HCT116 (cell line): ENCODE measurements at regions not wholly inside any gene's neighbourhood (a gene's known extent, or its start where the extent isn't known, plus 50 kb on each side); places are given as distances from the start of the nearest gene placed in this dataset.
A peak's percentile ranks its signal among the peaks of the same experiment; 100 is the strongest.

Experiments used
- ATAC-seq: fragments of 200-7000 bp; cut with Tn5 transposase; 2 replicates; pipeline ENCODE4 v1.9.1; 2020; ENCODE audit warnings: mild to moderate bottlenecking, moderate library complexity
- BruUV-seq: library from RNA; stranded (reverse); fragments of 400-500 nt; replicated peaks from 2 replicates; lab custom pipeline; 2021; lab: Mats Ljungman, UMichigan
- CTCF ChIA-PET: fragments of 300-600 bp; sonication (Branson Sonifier 250); formaldehyde crosslinking; loops from one replicate; lab custom pipeline; 2021; ENCODE audit warnings: antibody characterized with exemption; lab: Charles Lee
- POLR2A ChIA-PET: fragments of 300-600, 350-600 bp; sonication (Branson Sonifier 250); formaldehyde crosslinking; loops from one replicate; lab custom pipeline; 2021; ENCODE audit warnings: antibody characterized with exemption; lab: Charles Lee
- RAD21 ChIA-PET, 2 experiments: fragments of 300-600 bp; sonication (Branson Sonifier 250); formaldehyde crosslinking; loops; one replicate each; lab custom pipeline; 2023; ENCODE audit warnings: low total read pairs in 2 of 2; ENCODE audit not compliant: uncharacterized antibody in 2 of 2, unreplicated experiment in 2 of 2, low non-redundant PET in 1 of 2; lab: Charles Lee
- DNase-seq: peaks from one replicate; pipeline ENCODE4 v3.0.0-alpha.2; 2010; ENCODE audit warnings: low read depth, low spot score
- H2AFZ ChIP-seq: fragments of 200-600 bp; shearing (Covaris generic), sonication (generic); 2 replicates; pipeline ENCODE4 v1.6.1; 2017; ENCODE audit warnings: low read depth, mixed run types, mixed read lengths, antibody characterized with exemption, low read length; ENCODE audit not compliant: poor library complexity, severe bottlenecking
- H3K27ac ChIP-seq: 2 replicates; pipeline ENCODE4 v1.5.1; 2012; ENCODE audit warnings: low read depth, low read length
- H3K27me3 ChIP-seq: fragments of 200-600 bp; sonication (generic); 2 replicates; pipeline ENCODE4 v1.6.1; 2016; ENCODE audit warnings: mixed run types, low read length, mixed read lengths; ENCODE audit not compliant: insufficient read depth
- H3K36me3 ChIP-seq, 2 experiments: fragments of 200-500 bp in 1 of 2; fragments of 200-600 bp in 1 of 2; sonication (Bioruptor generic) in 1 of 2; sonication (generic) in 1 of 2; 2 replicates each; pipeline versions ENCODE4 v1.5.1 to v1.6.1; 2014 to 2016; ENCODE audit warnings: low read length in 2 of 2, inconsistent platforms in 1 of 2, mixed read lengths in 1 of 2, mixed run types in 1 of 2; ENCODE audit not compliant: insufficient read depth in 2 of 2, control insufficient read depth in 1 of 2
- H3K4me1 ChIP-seq, 2 experiments: fragments of 200-600 bp in 1 of 2; sonication (generic) in 1 of 2; 2 replicates each; pipeline versions ENCODE4 v1.5.1 to v1.6.1; 2012 to 2017; ENCODE audit warnings: low read length in 2 of 2, inconsistent platforms in 1 of 2, mild to moderate bottlenecking in 1 of 2, mixed read lengths in 1 of 2, mixed run types in 1 of 2, moderate library complexity in 1 of 2; ENCODE audit not compliant: insufficient read depth in 2 of 2, control insufficient read depth in 1 of 2
- H3K4me2 ChIP-seq: fragments of 200-600 bp; sonication (generic); 2 replicates; pipeline ENCODE4 v1.6.1; 2017; ENCODE audit warnings: mixed run types, low read length, mixed read lengths
- H3K4me3 ChIP-seq, 2 experiments: fragments of 200-600 bp in 1 of 2; sonication (generic) in 1 of 2; replicated peaks in 1 of 2; 2 replicates each; pipeline ENCODE4 v1.5.1; 2011 to 2016; ENCODE audit warnings: low read length in 2 of 2, control low read depth in 1 of 2, low read depth in 1 of 2, mild to moderate bottlenecking in 1 of 2, mixed read lengths in 1 of 2, mixed run types in 1 of 2
- H3K79me2 ChIP-seq: fragments of 200-600 bp; sonication (generic); 2 replicates; pipeline ENCODE4 v1.6.1; 2017; ENCODE audit warnings: mild to moderate bottlenecking, mixed run types, low read length, moderate library complexity, mixed read lengths; ENCODE audit not compliant: insufficient read depth
- H3K9ac ChIP-seq: fragments of 200-600 bp; sonication (generic); 2 replicates; pipeline ENCODE4 v1.6.1; 2016; ENCODE audit warnings: low read length, mixed read lengths
- H3K9me2 ChIP-seq: fragments of 200-600 bp; sonication (generic), shearing (Covaris generic); 2 replicates; pipeline ENCODE4 v1.6.1; 2017; ENCODE audit warnings: mixed run types, mild to moderate bottlenecking, moderate library complexity; ENCODE audit not compliant: insufficient read depth
- H3K9me3 ChIP-seq, 2 experiments: fragments of 200-500 bp in 1 of 2; fragments of 200-600 bp in 1 of 2; sonication (Bioruptor generic) in 1 of 2; sonication (generic) in 1 of 2; 2 replicates each; pipeline ENCODE4 v1.6.1; 2014 to 2017; ENCODE audit warnings: low read length in 2 of 2, mixed read lengths in 2 of 2, inconsistent platforms in 1 of 2, low read depth in 1 of 2, mild to moderate bottlenecking in 1 of 2, mixed run types in 1 of 2, moderate library complexity in 1 of 2; ENCODE audit not compliant: control insufficient read depth in 1 of 2, insufficient read depth in 1 of 2
- H4K20me1 ChIP-seq: fragments of 200-600 bp; sonication (generic), shearing (Covaris generic); 2 replicates; pipeline ENCODE4 v1.6.1; 2017; ENCODE audit warnings: mixed run types, mild to moderate bottlenecking, moderate library complexity; ENCODE audit not compliant: insufficient read depth
- CBX3 ChIP-seq: IDR thresholded peaks from 2 replicates; pipeline ENCODE4 v1.6.1; 2012; ENCODE audit warnings: low read depth
- CEBPB ChIP-seq: IDR thresholded peaks from 2 replicates; pipeline ENCODE4 v1.6.1; 2012; ENCODE audit warnings: low read depth
- ELF1 ChIP-seq: IDR thresholded peaks from 2 replicates; pipeline ENCODE4 v1.6.1; 2012; ENCODE audit warnings: low read depth, borderline replicate concordance
- EZH2 ChIP-seq: fragments of 200-600 bp; sonication (generic); IDR thresholded peaks from 2 replicates; pipeline ENCODE4 v1.6.1; 2017; ENCODE audit warnings: antibody characterized with exemption, mixed run types
- FOSL1 ChIP-seq: IDR thresholded peaks from 2 replicates; pipeline ENCODE4 v1.6.1; 2012; ENCODE audit warnings: low read depth
- JUND ChIP-seq: IDR thresholded peaks from 2 replicates; pipeline ENCODE4 v1.6.1; 2012
- POLR2AphosphoS5 ChIP-seq: IDR thresholded peaks from 2 replicates; pipeline ENCODE4 v1.6.1; 2011; ENCODE audit warnings: mild to moderate bottlenecking, low read depth, low read length, moderate library complexity
- RAD21 ChIP-seq: IDR thresholded peaks from 2 replicates; pipeline ENCODE4 v1.6.1; 2012; ENCODE audit warnings: low read depth, mild to moderate bottlenecking
- SIN3A ChIP-seq: IDR thresholded peaks from 2 replicates; pipeline ENCODE4 v1.6.1; 2012; ENCODE audit warnings: low read depth
- SRF ChIP-seq: IDR thresholded peaks from 2 replicates; pipeline ENCODE4 v1.6.1; 2012; ENCODE audit warnings: low read depth
- TCF7L2 ChIP-seq: IDR thresholded peaks from 2 replicates; pipeline ENCODE4 v1.7.0; 2011; ENCODE audit warnings: borderline replicate concordance, inconsistent platforms; ENCODE audit not compliant: insufficient read depth, insufficient read length; ENCODE audit errors: extremely low read depth
- intact Hi-C: fragments of 100-400 bp; cut with micrococcal nuclease; formaldehyde crosslinking; loops from 2 replicates; pipeline ENCODE4 v1.10.0; 2022
- TF ChIP-seq, protein P1 (sequence below): IDR thresholded peaks from 2 replicates; pipeline ENCODE4 v1.6.1; 2012

- ChIA-PET RAD21 (no interaction called here), POLR2A (no interaction called here), CTCF (no interaction called here)
- Histone ChIP-seq H3K4me3 (no peak overlapping the region), H3K27ac (no peak overlapping the region), H3K36me3 (no peaks in the 10 kb centered on the region), H3K79me2 (no peaks in the 10 kb centered on the region), H2AFZ (no peak overlapping the region), H3K4me1 (peaks cover 8 to 18% of the 10 kb centered on the region in 2 experiments; a peak in 3 of 4 replicates), H4K20me1 (no peaks in the 10 kb centered on the region), H3K4me2 (no peak overlapping the region), H3K9me3 (no peaks in the 10 kb centered on the region), H3K9ac (no peak overlapping the region), H3K9me2 (no peaks in the 10 kb centered on the region), H3K27me3 (peaks cover 4% of the 10 kb centered on the region; the same call in 1 of the 2 replicates)
- TF ChIP-seq RAD21: no peak
- no peak for TF ChIP-seq ELF1
- TF ChIP-seq TCF7L2: no peak
- TF ChIP-seq JUND: no peak
- TF ChIP-seq SRF: no peak
- no peak for TF ChIP-seq FOSL1
- TF ChIP-seq SIN3A: no peak
- no peak for TF ChIP-seq CBX3
- TF ChIP-seq EZH2: no peak
- no TSS peak for BruUV-seq
- ATAC-seq: no peak
- intact Hi-C loops: loop anchor here (10.0 kb wide), 1 partner anchor 696 kb away; no protein-coding TSS in a partner anchor
- DNase-seq: no peak
These were observed 186.7 kb downstream of the SYK start for GRCh38 chr9:90988318-90988717.

DNA sequence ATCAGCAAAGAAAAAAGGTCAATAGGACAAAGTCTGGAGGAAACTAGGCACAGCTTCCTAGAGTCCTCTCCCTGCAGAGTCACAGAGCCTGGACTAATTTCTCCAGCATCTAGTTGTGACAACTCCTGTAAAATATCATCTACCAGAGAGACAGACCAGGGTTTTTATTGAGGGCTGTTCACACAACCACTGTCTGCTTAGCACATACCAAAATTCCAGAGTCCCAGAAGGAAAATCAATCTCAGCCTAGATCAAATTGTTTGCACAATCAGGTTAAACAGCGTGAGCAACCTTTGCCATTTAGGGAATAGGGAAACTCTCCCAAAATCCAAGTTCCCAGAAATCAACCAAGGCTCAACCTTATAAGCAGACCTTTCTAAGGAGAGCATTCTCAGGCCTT lies 190.3 kb downstream of the SYK start:
- ChIA-PET RAD21 (no interaction called here), POLR2A (no interaction called here), CTCF (no interaction called here)
- Histone ChIP-seq H3K27me3 (peaks cover 4% of the 10 kb centered on the region; the same call in 1 of the 2 replicates), H3K27ac (no peak overlapping the region), H3K9me3 (no peaks in the 10 kb centered on the region), H3K36me3 (no peaks in the 10 kb centered on the region), H3K9ac (no peak overlapping the region), H4K20me1 (no peaks in the 10 kb centered on the region), H3K4me2 (peak overlapping the region; percentile 17), H3K9me2 (no peaks in the 10 kb centered on the region), H3K79me2 (no peaks in the 10 kb centered on the region), H3K4me3 (no peak overlapping the region), H3K4me1 (peaks cover 8 to 18% of the 10 kb centered on the region in 2 experiments; a peak in 3 of 4 replicates), H2AFZ (no peak overlapping the region)
- no TSS peak for BruUV-seq
- intact Hi-C loops: no loop called here
- ATAC-seq (peak; percentile 36; the same call in 1 of the 2 replicates), DNase-seq (no peak)
- TF ChIP-seq SIN3A (no peak), SRF (no peak), POLR2AphosphoS5 (no peak), CEBPB (no peak), EZH2 (no peak), ELF1 (no peak), FOSL1 (no peak), RAD21 (no peak)
- TF ChIP-seq, protein P1, sequence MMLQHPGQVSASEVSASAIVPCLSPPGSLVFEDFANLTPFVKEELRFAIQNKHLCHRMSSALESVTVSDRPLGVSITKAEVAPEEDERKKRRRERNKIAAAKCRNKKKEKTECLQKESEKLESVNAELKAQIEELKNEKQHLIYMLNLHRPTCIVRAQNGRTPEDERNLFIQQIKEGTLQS: no peak
